ENCODE measurements at regions not wholly inside any gene's neighbourhood (a gene's known extent, or its start where the extent isn't known, plus 50 kb on each side); places are given as distances from the start of the nearest gene placed in this dataset.

DNA sequence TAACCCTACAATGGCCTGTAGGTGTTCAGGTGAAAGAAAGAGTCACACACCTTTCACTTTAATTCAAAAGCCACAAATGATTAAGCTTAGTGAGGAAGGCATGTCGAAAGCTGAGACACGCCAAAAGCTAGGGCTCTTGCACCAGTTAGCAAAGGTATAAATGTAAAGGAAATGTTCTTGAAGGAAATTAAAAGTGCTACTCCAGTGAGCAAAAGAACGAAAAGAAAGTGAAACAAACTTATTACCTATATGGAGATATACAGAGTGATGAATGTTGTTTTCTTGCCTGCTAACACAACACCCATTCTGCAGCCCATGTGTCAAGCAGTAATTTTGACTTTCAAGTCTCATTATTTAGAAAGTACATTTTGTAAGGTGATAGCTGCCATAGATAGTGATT, 254.2 kb upstream of the SLC24A2 start:
- no peak for DNase-seq (ENCODE audit: low read depth)

- no peak for DNase-seq (ENCODE audit: low read depth)
Observed at GRCh38 chr9:20042128-20042711, 253.4 kb upstream of the SLC24A2 start.

DNA sequence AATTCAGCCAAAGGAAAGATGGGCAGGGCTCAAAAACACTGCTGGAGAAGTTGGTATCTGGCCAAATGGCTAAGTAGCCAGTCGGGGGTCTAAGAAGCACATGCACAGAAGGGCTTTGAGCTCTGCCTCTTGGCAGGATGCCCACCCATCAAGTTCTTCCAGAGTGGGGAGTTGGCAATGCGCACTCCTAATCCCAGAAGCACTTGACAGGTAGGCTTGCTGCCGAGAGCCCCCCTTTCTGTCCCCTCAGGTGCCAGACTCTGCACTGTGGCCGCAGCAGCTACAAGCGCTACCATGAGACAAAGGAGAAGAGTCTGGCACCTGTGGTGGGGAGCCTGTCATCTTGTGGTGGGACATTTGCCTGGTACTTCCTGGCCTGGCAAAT, 252.9 kb upstream of the SLC24A2 start:
- no peak for DNase-seq (ENCODE audit: low read depth)

DNA sequence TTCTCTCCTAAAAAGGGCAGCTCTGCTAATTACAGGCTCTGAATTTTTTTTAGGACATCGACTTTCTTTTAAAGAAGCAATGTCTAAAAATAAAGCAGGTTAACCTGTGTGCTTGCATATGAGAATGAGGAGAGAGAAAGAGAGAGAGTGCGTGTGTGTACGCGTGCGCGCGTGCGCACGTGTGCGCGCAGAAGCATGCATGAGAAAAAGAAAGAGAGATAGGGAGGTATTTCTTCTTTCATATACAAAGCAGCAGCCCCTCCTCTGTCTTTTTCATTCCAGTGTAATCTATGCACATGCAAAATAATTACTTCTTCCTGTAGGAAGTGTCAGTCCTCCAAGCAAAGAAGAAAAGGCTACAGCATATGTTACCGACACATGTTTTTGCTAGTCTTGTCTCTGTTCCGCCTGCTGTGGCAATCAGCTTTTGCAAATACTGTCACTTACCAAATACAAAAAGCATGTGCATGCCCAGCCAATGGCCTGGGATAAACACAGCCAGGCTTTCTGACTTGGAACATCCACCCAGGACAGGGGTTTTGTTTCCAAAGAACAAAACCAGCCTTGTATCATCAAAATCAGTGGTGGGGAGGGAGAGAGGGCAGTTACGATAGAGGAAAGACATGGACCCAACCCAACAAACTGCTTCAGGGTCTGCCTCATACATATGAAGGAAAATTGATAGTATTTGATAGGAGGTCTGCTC, 252.3 kb upstream of the SLC24A2 start:
- no peak for DNase-seq (ENCODE audit: low read depth)

DNA sequence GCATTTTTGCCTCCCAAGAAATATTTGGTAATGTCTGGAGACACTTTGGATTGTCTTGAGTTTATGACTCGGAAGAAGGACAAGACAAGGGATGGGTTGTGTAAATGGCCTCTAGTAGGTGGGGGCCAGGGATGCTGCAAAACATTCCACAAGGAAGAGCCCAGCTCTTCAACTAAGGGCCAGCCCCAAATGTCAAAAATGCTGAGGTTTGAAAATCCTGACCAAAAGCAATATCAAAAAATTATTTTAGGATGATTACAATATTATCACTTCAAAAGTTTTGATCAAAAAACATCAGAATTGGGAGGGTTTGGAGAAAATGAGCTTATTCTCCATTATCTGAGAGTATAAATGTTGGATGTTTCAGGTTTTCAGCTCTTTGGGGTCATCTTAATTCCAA, 248.9 kb upstream of the SLC24A2 start:
- DNase-seq (ENCODE audit: low read depth) = no peak

DNA sequence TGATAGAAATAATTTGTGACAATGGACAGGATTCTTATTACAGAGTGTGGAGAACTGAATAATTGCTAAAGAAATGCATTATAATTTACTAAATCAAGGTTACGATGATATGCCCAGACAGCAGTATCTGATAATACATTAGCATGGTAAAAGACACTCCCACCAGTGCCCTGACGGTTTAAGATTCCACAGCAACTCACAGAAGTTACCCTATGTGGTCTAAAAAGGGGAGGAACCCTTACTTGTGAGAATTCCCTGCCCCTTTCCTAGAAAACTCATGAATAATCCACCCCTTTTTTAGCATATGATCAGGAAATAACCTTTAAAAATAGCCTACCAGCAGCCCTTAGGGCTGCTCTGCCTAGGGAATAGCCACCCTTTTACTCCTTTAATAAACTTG, 244.7 kb upstream of the SLC24A2 start:
- DNase-seq (ENCODE audit: low read depth) = no peak

DNA sequence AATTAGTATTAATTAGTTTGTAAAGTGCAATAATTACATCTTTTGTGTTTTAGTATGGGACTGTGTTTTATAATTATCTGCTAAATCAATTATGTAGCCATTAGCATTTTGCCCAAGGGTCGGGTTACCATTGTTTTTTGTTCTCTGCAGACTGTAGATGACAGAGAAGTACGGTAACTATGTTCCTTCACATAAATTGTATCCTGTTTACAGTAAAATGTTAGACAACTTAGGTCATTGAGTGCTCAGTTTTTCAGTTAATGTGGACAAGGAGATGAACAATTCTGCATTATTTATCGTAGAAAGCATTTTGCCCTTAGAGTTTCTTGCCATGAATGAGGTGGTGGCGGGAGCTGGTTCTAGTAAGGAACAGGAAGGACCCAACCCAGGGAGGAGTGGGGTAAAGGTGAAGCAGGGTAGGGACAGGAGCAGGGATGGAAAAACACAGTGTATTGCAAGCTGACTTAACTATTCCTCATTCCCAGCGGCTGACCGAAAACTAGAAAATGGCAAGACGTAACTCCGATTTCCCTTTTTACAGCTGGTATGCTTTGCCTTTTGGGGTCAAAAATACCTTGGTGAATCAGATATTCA, 243.7 kb upstream of the SLC24A2 start:
- no peak for DNase-seq (ENCODE audit: low read depth)

- DNase-seq (ENCODE audit: low read depth) = no peak
Observed at GRCh38 chr9:20031836-20032235, 243.0 kb upstream of the SLC24A2 start.

GRCh38 chr9:20030671-20031070, 241.8 kb upstream of the SLC24A2 start:
- no peak for DNase-seq (ENCODE audit: low read depth)

GRCh38 chr9:20030221-20030620, 241.4 kb upstream of the SLC24A2 start:
- DNase-seq (ENCODE audit: low read depth) = no peak

- no peak for DNase-seq (ENCODE audit: low read depth)
Observed at GRCh38 chr9:20028849-20029231, 240.0 kb upstream of the SLC24A2 start.

GRCh38 chr9:20028192-20028848, 239.5 kb upstream of the SLC24A2 start:
- DNase-seq (ENCODE audit: low read depth) = no peak

- DNase-seq (ENCODE audit: low read depth) = no peak
Observed at GRCh38 chr9:20023961-20024571, 235.2 kb upstream of the SLC24A2 start.

GRCh38 chr9:20023210-20023905, 234.5 kb upstream of the SLC24A2 start:
- no peak for DNase-seq (ENCODE audit: low read depth)

GRCh38 chr9:20022410-20022809, 233.6 kb upstream of the SLC24A2 start:
- no peak for DNase-seq (ENCODE audit: low read depth)

- no peak for DNase-seq (ENCODE audit: low read depth)
Observed at GRCh38 chr9:20016611-20017010, 227.8 kb upstream of the SLC24A2 start.

DNA sequence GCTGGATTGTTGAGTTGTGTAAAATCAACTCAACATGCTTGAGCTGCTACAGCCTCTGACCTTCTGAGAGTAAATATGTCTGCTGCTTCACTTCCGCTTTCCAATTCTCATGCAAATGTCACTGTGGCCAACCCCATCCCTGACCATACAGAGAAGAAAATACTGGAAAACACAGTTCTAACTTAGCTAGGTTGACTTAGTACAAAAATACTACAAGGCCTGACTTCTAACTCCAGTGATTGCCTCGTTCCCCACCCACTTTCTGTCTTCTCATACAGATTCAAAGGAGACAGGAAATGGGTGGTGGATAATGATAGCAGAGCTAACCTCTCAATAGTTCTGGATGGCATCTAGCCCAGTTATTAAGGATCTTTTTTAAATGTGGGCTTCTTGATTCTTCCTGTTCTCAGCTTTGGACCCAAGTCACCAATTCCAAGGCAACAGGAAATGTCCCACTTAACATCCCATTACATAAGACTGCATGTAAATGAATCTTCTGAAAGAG, 226.6 kb upstream of the SLC24A2 start:
- DNase-seq (ENCODE audit: low read depth) = no peak

DNA sequence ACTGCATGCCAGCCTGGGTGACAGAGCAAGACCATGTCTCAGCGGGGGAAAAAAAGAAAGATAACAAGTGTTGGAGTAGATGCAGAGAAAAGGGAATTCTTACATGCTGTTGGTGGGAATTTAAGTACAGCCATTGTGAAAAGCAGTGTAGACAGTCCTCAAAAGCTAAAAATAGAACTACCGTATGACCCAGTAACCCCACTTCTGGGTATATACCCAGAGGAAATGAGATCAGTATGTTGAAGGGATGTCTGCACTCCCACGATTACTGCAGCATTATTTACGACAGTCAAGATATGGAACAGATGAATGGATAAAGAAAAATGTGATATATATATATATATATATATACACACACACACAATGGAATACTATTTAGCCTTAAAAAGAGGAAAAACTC, 225.3 kb upstream of the SLC24A2 start:
- no peak for DNase-seq (ENCODE audit: low read depth)

GRCh38 chr9:20012232-20012631, 223.4 kb upstream of the SLC24A2 start:
- no peak for DNase-seq (ENCODE audit: low read depth)

- DNase-seq (ENCODE audit: low read depth) = no peak
Observed at GRCh38 chr9:20009606-20010005, 220.8 kb upstream of the SLC24A2 start.

GRCh38 chr9:20002011-20002410, 213.2 kb upstream of the SLC24A2 start:
- no peak for DNase-seq (ENCODE audit: low read depth)

DNA sequence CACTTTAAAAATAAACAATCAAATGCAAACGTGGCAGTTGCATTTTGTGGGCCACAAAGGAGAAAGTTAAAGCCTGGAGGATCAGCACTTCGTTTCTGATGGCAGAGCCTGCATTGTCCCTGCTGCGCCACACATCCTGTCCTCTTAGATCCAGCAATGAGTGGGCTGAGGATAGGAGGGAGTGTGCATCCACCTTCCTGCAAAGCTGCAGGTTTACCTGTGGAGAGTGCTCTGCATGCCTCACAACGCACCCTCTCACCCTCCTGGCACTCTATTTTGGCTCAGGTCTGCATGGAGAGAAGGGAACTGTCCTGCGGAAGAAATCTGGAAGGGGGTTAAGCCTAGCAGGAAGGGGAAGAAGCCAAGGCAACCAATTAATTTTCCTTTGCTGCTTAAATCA, 212.2 kb upstream of the SLC24A2 start:
- DNase-seq (ENCODE audit: low read depth) = no peak
